ENCODE measurements at regions not wholly inside any gene's neighbourhood (a gene's known extent, or its start where the extent isn't known, plus 50 kb on each side); places are given as distances from the start of the nearest gene placed in this dataset.

GRCh38 chr4:123345137-123345934 is 51.3 kb upstream of the SPRY1 start:
- no peak overlapping the region for H3K4me3 ChIP-seq (replicated peaks; ENCODE audit: low read depth, low read length)
- DNase-seq (ENCODE audit: extremely low read depth, low read depth): no peak
- no peak for TF ChIP-seq CTCF (IDR thresholded peaks at IDR 0.05; ENCODE audit: low read depth, low read length, missing control alignments)

- no peak overlapping the region for H3K4me3 ChIP-seq (replicated peaks; ENCODE audit: low read depth, low read length)
- TF ChIP-seq CTCF (IDR thresholded peaks at IDR 0.05; ENCODE audit: low read depth, low read length, missing control alignments): no peak
- DNase-seq (ENCODE audit: extremely low read depth, low read depth): no peak
Observed at GRCh38 chr4:123345935-123346300, 50.7 kb upstream of the SPRY1 start.

GRCh38 chr4:123346330-123346940 is 50.2 kb upstream of the SPRY1 start:
- no peak for DNase-seq (ENCODE audit: extremely low read depth, low read depth)
- no peak overlapping the region for H3K4me3 ChIP-seq (replicated peaks; ENCODE audit: low read depth, low read length)
- TF ChIP-seq CTCF (IDR thresholded peaks at IDR 0.05; ENCODE audit: low read depth, low read length, missing control alignments): no peak

Data from HFF-Myc (cell line).